CD14-positive monocyte (primary cell): ENCODE measurements at regions not wholly inside any gene's neighbourhood (a gene's known extent, or its start where the extent isn't known, plus 50 kb on each side); places are given as distances from the start of the nearest gene placed in this dataset.

Experiments used
- DNase-seq, 3 donors: peaks; one replicate each; pipeline ENCODE4 v3.0.0-alpha.2; 2011 to 2022
- H2AFZ ChIP-seq: 2 replicates; pipeline ENCODE4 v1.6.0; 2012; ENCODE audit warnings: mild to moderate bottlenecking, low read depth, low read length, inconsistent platforms; ENCODE audit not compliant: insufficient read depth, poor library complexity, severe bottlenecking
- H3K27ac ChIP-seq, 2 donors: 1 replicate in 1 of 2; 2 replicates in 1 of 2; pipeline ENCODE4 v1.5.1; 2012 to 2013; ENCODE audit warnings: low read length in 2 of 2, control low read depth in 1 of 2, inconsistent platforms in 1 of 2, low read depth in 1 of 2, mild to moderate bottlenecking in 1 of 2
- H3K27me3 ChIP-seq, 2 donors: one replicate each; pipeline versions ENCODE4 v1.6.0 to v1.6.1; 2011 to 2013; ENCODE audit warnings: low read length in 2 of 2; ENCODE audit not compliant: control insufficient read depth in 2 of 2, insufficient read depth in 2 of 2
- H3K36me3 ChIP-seq, 2 donors: replicated peaks in 1 of 2; 1 replicate in 1 of 2; 2 replicates in 1 of 2; pipeline versions ENCODE4 v1.5.1 to v1.6.1; 2012 to 2013; ENCODE audit warnings: low read length in 2 of 2, control low read depth in 1 of 2, inconsistent platforms in 1 of 2, mild to moderate bottlenecking in 1 of 2; ENCODE audit not compliant: insufficient read depth in 2 of 2, control insufficient read depth in 1 of 2
- H3K4me1 ChIP-seq, 2 donors: 1 replicate in 1 of 2; 2 replicates in 1 of 2; pipeline versions ENCODE4 v1.5.1 to v1.6.1; 2012 to 2013; ENCODE audit warnings: low read length in 2 of 2, control low read depth in 1 of 2, inconsistent platforms in 1 of 2, mild to moderate bottlenecking in 1 of 2, moderate library complexity in 1 of 2; ENCODE audit not compliant: insufficient read depth in 2 of 2, control insufficient read depth in 1 of 2
- H3K4me2 ChIP-seq: replicated peaks from 2 replicates; pipeline ENCODE3; 2012; ENCODE audit warnings: low read length, moderate library complexity, mild to moderate bottlenecking; ENCODE audit not compliant: poor library complexity, severe bottlenecking; ENCODE audit errors: extremely low read depth
- H3K4me3 ChIP-seq, 3 experiments: fragments of 200-600 bp in 1 of 3; sonication (generic) in 1 of 3; replicated peaks in 1 of 3; 1 replicate in 2 of 3; 2 replicates in 1 of 3; pipeline ENCODE4 v1.5.1; 2011 to 2013; ENCODE audit warnings: low read length in 3 of 3, mild to moderate bottlenecking in 3 of 3, control low read depth in 2 of 3, low read depth in 2 of 3, inconsistent platforms in 1 of 3, moderate library complexity in 1 of 3
- H3K79me2 ChIP-seq: 2 replicates; pipeline ENCODE4 v1.6.0; 2012; ENCODE audit warnings: mild to moderate bottlenecking, control low read depth, inconsistent platforms, low read length, moderate library complexity; ENCODE audit not compliant: insufficient read depth
- H3K9ac ChIP-seq: 2 replicates; pipeline ENCODE4 v1.6.0; 2017; ENCODE audit warnings: low read length, mild to moderate bottlenecking; ENCODE audit not compliant: insufficient read depth, poor library complexity, severe bottlenecking
- H3K9me3 ChIP-seq, 2 donors: replicated peaks in 1 of 2; 1 replicate in 1 of 2; 2 replicates in 1 of 2; pipeline versions ENCODE4 v1.5.1 to v1.6.1; 2012 to 2013; ENCODE audit warnings: low read length in 2 of 2, control low read depth in 1 of 2; ENCODE audit not compliant: control insufficient read depth in 1 of 2, insufficient read depth in 1 of 2
- H4K20me1 ChIP-seq: 2 replicates; pipeline ENCODE4 v1.6.0; 2012; ENCODE audit warnings: mild to moderate bottlenecking, low read length, control low read depth, moderate library complexity; ENCODE audit not compliant: insufficient read depth
- H3K27ac Mint-ChIP-seq, 7 donors: one replicate each; pipeline ENCODE4 v1.8.0; 2020; ENCODE audit warnings: mild to moderate bottlenecking in 7 of 7, mixed read lengths in 7 of 7, moderate library complexity in 6 of 7, inconsistent platforms in 2 of 7
- H3K27me3 Mint-ChIP-seq, 3 donors: one replicate each; pipeline ENCODE4 v1.8.0; 2021 to 2022; ENCODE audit warnings: low read depth in 3 of 3, mild to moderate bottlenecking in 3 of 3, mixed read lengths in 3 of 3, moderate library complexity in 3 of 3, inconsistent platforms in 1 of 3
- H3K36me3 Mint-ChIP-seq, 2 donors: one replicate each; pipeline ENCODE4 v1.8.0; 2020; ENCODE audit warnings: mixed read lengths in 2 of 2, inconsistent platforms in 1 of 2, mild to moderate bottlenecking in 1 of 2
- H3K4me1 Mint-ChIP-seq: one replicate; pipeline ENCODE4 v1.8.0; 2020; ENCODE audit warnings: mild to moderate bottlenecking, mixed read lengths
- H3K4me3 Mint-ChIP-seq, 2 donors: one replicate each; pipeline ENCODE4 v1.8.0; 2020; ENCODE audit warnings: mild to moderate bottlenecking in 2 of 2, mixed read lengths in 2 of 2, moderate library complexity in 1 of 2
- H3K9me3 Mint-ChIP-seq, 7 donors: one replicate each; pipeline ENCODE4 v1.8.0; 2020 to 2022; ENCODE audit warnings: mixed read lengths in 7 of 7, mild to moderate bottlenecking in 6 of 7, moderate library complexity in 6 of 7, inconsistent platforms in 2 of 7
- CTCF ChIP-seq: fragments of 200-600 bp; IDR thresholded peaks from one replicate; pipeline ENCODE4 v1.8.0; 2022; ENCODE audit warnings: antibody characterized with exemption, mild to moderate bottlenecking
- WGBS: methylation state at CpG from one replicate; pipeline ENCODE4 v1.1.5; 2013; ENCODE audit warnings: missing lambda C conversion rate; ENCODE audit not compliant: insufficient coverage; 5-methylcytosine and 5-hydroxymethylcytosine counted together
- intact Hi-C, 2 donors: fragments of 100-400 bp; cut with micrococcal nuclease; formaldehyde crosslinking; loops; one replicate each; pipeline versions ENCODE4 v1.15.0 to v1.15.1; 2023

GRCh38 chr18:29002747-29003146, 825.8 kb upstream of the CDH2 start:
- Histone ChIP-seq H2AFZ (no peak overlapping the region), H3K36me3 (no peaks in the 10 kb centered on the region), H3K79me2 (no peaks in the 10 kb centered on the region), H3K4me2 (no peak overlapping the region), H3K27me3 (no peaks in the 10 kb centered on the region), H3K9me3 (peaks cover 0 to 4% of the 10 kb centered on the region in 2 donors), H3K4me1 (no peaks in the 10 kb centered on the region), H3K27ac (no peak overlapping the region), H3K9ac (no peak overlapping the region), H4K20me1 (no peaks in the 10 kb centered on the region), H3K4me3 (no peak overlapping the region)
- intact Hi-C loops, result no loop called here
- DNase-seq, result no peak
- no peaks in the 10 kb centered on the region for H3K27me3 Mint-ChIP-seq
- H3K4me1 Mint-ChIP-seq, result no peaks in the 10 kb centered on the region
- no peaks in the 10 kb centered on the region for H3K36me3 Mint-ChIP-seq
- H3K9me3 Mint-ChIP-seq, result peaks cover 0 to 6% (median 0%) of the 10 kb centered on the region in 7 donors
- no peak overlapping the region for H3K4me3 Mint-ChIP-seq
- H3K27ac Mint-ChIP-seq, result no peak overlapping the region
- 90% methylated on average over 2 of the region's 8 CpGs for WGBS
- TF ChIP-seq CTCF, result no peak

- Mint-ChIP-seq H3K27ac (no peak overlapping the region), H3K27me3 (no peaks in the 10 kb centered on the region), H3K4me1 (no peaks in the 10 kb centered on the region), H3K9me3 (peaks cover 0 to 6% (median 0%) of the 10 kb centered on the region in 7 donors), H3K4me3 (no peak overlapping the region), H3K36me3 (no peaks in the 10 kb centered on the region)
- no peak overlapping the region for H3K9ac ChIP-seq
- H3K9me3 ChIP-seq, result peaks cover 0 to 4% of the 10 kb centered on the region in 2 donors
- no peaks in the 10 kb centered on the region for H3K27me3 ChIP-seq
- no peaks in the 10 kb centered on the region for H3K79me2 ChIP-seq
- no peak for TF ChIP-seq CTCF
- no peaks in the 10 kb centered on the region for H3K36me3 ChIP-seq
- DNase-seq, result no peak
- no peaks in the 10 kb centered on the region for H4K20me1 ChIP-seq
- H2AFZ ChIP-seq, result no peak overlapping the region
- no peak overlapping the region for H3K4me2 ChIP-seq
- no CpG with 5 or more reads among the region's 1 CpG for WGBS
- no peaks in the 10 kb centered on the region for H3K4me1 ChIP-seq
- no peak overlapping the region for H3K27ac ChIP-seq
- H3K4me3 ChIP-seq, result no peak overlapping the region
- intact Hi-C loops, result no loop called here
These were observed 822.8 kb upstream of the CDH2 start for GRCh38 chr18:28999726-29000125.
